Embryonic facial prominence (tissue), 1 donor: ENCODE measurements at regions not wholly inside any gene's neighbourhood (a gene's known extent, or its start where the extent isn't known, plus 50 kb on each side); places are given as distances from the start of the nearest gene placed in this dataset.
A peak's percentile ranks its signal among the peaks of the same experiment; 100 is the strongest.
"Not testable (repeated sequence)": the region's sequence is repeated elsewhere in the genome, so short reads cannot be mapped to it uniquely, and the experiment has no call there.

Source experiments
- DNase-seq: peaks from one replicate; pipeline ENCODE4 v3.0.0-alpha.2; 2016; ENCODE audit errors: extremely low spot score

GRCh38 chr9:108073823-108074222, 584.3 kb upstream of the KLF4 start:
- DNase-seq = no peak

GRCh38 chr9:108072740-108073139, 583.2 kb upstream of the KLF4 start:
- DNase-seq = no peak

DNA sequence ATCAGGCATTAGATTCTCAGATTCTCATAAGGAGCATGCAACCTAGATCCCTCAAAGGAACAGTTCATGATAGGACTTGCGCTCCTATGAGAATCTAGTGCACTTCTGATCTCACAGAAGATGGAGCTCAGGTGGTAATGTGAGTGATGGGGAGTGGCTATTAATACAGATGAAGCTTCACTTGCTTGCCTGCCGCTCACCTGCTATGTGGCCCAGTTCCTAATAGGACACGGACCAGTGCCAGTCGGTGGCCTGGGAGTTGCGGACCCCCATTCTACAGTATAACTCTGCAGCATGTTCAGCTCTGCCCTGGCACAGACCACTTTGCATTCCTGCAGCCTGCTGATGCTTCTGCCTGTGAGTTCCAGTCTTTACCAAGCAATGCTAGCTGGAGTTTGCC, 581.3 kb upstream of the KLF4 start:
- DNase-seq = no peak

GRCh38 chr9:108069991-108070390, 580.4 kb upstream of the KLF4 start:
- DNase-seq = no peak

GRCh38 chr9:108062680-108063079, 573.1 kb upstream of the KLF4 start:
- DNase-seq = no peak

DNA sequence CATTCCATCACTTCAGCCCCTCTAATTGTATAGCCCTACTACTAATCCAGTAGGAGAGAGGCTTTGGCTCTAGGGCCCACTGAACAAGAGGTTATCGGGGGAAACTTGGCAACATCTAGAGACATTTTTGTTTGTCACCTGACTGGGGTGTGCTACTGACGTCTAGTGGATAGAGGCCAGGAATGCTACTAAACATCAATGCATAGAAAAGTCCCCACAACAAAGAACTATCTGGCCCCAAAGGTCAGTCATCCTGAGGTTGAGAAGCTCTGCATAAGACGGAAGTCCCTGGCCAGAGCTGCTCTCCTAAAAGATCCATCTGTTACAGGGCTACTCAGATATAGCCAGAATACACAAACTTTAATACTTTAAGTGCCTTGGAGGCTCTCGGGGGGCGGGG, 570.6 kb upstream of the KLF4 start:
- no peak for DNase-seq

DNA sequence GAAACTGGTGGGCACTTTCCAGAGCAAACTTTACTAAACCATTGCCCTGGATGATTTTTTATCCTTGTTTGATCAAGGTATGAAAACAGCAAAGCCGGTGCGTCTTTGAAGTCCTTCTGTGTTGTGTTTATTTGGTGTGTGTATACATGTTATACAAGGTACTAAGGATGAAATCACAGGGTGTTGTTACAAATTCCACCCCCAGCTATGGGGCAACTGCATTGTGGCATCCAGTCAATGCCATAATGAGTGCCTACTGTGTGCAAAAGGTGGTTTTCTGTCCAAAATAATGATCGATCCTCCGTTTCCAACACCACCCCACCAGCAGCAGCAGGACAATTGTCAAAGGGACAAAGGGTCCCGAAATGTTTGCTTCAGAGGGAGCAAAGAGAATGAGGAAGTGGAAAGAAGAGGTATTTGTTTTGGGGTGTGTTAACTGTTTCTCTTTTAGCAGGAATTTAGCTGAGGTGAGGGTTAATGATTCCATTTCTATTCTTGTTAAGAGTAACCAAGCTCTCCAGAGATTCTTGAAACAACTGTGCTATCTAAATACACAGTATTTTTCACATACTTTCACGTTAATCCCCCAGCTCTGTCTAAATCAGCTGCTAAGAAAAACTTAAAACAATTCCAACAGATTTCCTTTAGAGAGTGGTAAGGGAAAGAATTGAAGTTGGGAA, 568.7 kb upstream of the KLF4 start:
- DNase-seq = no peak

DNA sequence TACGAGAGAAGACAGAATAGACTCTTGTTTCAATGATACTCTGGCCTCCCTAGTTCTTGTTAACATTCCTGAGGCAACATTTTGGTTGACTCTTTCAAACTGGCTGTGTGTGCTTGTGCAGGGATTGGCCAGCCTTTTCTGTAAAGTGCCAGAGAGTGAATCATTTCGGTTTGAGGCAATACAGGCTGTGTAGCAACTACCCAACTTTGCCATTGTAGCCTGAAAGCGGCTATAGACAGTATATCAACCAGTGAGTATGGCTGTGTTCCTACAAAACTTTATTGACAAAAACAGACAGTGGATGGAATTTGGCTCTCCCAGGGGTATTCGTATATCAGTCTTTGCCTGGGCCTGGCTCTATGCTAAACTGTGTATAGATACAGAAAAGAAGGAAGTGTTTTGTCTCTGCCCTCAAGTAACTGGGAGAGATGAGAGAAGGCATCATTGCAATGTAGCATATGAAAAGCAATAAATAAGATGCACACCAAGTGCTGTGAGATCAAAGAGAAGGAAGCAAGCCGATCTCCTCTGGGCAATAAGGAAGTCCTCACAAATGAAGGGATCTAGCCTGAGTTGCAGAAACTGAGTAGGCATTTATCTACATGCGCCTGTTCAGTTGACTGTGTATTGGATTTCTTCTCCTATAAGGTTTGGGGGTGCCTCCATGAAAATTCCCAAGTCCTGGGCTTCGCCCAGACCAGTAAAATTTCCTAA, 568.0 kb upstream of the KLF4 start:
- DNase-seq = no peak

- DNase-seq = no peak
Measured at GRCh38 chr9:108056805-108057386, 567.3 kb upstream of the KLF4 start.

DNA sequence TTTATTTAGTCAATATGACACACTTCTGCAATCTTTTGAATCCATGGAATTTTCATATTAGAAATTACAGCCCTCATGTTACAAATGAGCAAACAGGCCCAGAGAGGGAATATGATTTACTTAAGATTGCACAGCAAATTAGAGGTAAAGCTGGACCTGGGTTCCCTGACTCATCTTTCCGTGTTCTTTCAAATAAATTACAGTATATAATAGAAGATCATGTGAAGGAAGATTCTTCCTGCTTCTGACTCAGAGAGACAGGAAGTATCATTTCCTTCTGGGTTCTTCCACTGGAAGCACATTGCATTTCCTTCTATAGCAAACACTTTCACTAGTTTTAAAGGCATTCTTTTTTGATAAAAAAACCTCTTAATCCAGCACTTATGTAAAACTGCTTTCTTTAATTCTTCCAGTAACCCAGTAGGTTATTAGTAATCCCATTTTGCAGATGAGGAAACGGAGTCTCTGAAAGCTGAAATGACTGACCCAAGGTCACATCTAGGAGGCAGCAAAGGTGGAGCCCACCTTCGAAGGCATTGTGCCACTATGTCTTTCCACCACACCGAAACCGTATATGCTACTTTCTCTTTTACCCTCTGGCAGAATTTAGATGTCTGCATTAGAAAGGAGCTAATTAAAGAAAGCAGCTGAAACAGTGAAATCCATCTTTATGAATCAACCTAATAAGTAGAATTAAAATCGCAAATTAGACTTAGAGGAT, 566.7 kb upstream of the KLF4 start:
- DNase-seq = no peak

DNA sequence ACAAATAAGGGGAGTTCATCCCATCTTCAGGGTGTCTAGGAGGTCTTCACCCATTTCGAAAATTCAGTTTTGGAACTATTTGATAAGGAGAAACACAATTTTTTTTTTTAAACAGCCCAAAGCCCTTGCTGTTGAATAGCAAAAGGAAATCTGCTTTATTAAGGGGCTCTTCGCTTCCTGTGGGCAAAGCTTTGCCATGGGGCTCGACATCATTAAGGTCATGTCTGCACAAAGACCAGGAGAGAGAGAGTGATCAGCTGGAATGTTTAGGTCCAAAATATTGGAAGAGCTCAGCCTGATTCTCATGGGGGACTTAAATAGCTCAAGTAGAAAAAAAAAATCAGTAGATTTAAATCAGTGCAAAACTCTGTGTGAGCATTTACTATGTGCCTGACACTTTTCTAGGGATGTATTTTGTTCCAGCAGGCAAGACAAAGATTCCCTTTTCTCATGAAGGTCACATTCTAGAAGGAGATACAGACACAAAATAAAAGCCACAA, 564.6 kb upstream of the KLF4 start:
- no peak for DNase-seq

DNA sequence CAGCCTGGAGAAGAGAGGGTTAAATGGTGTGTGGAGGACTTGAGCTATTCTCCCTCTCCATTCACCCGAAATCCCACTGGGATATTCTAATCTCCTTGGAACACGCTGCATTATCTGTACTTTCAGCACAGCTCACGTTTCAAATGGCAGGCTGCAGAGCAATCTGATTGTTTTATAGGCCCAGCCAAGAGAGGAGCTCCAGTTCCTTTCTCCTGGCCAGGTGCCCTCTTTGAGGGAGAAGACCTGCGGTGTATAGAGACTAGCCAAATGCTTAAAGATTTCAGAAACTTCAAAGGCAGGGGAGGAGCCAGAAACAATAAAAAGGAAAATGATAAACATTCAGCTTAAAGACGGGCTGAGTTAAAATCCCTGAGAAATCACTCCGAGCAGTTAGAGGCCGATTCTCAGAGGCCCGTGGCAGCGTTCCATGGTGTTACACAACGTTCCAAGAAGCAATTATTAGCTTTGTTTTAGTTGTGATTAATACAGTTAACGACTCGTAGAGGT, 564.0 kb upstream of the KLF4 start:
- peak; percentile 47 for DNase-seq

GRCh38 chr9:108052431-108053080, 563.0 kb upstream of the KLF4 start:
- DNase-seq = no peak

- no peak for DNase-seq
Measured at GRCh38 chr9:108050894-108051293, 561.3 kb upstream of the KLF4 start.

- DNase-seq = no peak
Measured at GRCh38 chr9:108049671-108050494, 560.3 kb upstream of the KLF4 start.

DNA sequence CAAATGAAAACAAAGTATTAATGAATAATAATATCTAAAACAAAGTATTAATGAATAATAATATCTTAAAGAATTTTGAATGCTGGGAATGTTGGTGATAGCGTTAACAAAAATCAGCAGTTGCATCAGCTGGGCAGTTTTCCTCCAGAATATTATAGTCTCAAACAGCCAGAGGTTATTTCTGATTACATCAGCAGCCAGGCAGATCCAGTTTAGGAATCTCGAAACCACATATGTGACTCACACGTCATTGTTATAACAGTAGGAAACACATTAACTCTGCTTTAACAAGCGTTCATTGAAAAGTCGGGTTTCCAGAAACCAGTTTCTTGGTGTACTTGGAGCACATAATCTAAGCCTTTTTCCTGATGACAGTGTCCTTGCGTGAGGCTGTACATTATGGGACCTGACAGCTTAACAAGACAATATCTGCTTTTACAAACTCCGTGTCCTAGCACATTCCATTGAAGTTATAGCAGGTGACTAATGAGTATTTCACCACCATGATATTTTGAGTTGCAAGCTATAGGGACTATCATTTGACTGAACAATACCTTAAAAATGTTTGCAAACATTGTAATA, 559.5 kb upstream of the KLF4 start:
- DNase-seq = no peak

DNA sequence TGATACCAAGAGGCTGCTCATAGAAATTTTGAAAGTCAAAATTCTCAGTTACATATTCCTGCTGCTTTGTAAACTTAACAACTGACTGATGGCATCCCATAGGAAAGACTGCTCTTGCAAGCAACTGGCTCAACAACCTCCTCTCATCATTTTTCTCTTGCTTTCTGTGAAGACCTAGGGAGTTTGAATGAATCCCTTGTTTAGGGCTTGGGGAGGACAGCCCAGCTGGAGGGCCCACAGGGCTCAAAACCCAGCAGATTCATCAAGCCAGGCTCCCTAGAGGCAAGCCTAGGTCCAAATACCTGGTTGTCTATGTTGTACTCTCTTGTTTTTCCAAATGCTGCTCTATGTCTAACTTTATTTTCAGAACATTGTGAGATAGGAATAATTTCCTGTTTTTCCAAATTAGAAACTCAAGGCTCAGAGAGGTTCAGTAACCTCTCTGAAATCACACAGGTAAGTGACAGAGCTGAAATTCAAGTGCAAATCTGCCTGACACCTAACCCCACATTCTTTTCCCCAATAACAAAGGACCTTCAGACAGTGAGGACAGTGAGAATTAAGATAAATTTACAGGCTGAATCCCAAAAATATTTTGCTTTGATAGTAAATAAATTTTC, 558.9 kb upstream of the KLF4 start:
- no peak for DNase-seq

GRCh38 chr9:108047777-108048176, 558.2 kb upstream of the KLF4 start:
- not testable (repeated sequence) for DNase-seq

DNA sequence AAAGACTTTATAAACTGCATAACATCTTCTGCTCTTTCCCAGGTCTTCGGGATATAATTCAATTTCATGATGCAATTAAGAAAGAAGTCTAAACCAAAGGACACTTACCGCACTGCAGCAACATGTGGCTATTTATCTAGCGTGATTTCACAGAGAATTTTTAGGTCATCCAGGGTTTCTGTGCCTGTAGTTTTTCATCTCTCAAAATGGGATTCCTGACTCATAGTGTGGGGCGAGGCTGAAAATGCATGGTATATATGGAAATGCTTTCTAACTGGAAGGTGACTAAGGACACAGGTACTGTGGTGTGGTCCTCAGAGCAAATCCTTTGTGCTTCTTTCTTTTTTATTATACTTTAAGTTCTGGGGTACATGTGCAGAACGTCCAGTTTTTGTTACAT, 557.7 kb upstream of the KLF4 start:
- no peak for DNase-seq

- no peak for DNase-seq
Measured at GRCh38 chr9:108045851-108046250, 556.3 kb upstream of the KLF4 start.
